ACC112 (cell line): ENCODE measurements at regions not wholly inside any gene's neighbourhood (a gene's known extent, or its start where the extent isn't known, plus 50 kb on each side); places are given as distances from the start of the nearest gene placed in this dataset.
"Not testable (repeated sequence)": the region's sequence is repeated elsewhere in the genome, so short reads cannot be mapped to it uniquely, and the experiment has no call there.

Experiments used
- H2AFZ ChIP-seq: fragments of 200-600 bp; sonication (generic); one replicate; pipeline ENCODE4 v1.6.0; 2017; ENCODE audit warnings: antibody characterized with exemption, low read length; ENCODE audit not compliant: unreplicated experiment
- H3K27ac ChIP-seq: fragments of 200-600 bp; sonication (generic); 2 replicates; pipeline ENCODE4 v1.5.1; 2014; ENCODE audit warnings: low read depth, mild to moderate bottlenecking, antibody characterized with exemption, low read length, moderate library complexity
- H3K27me3 ChIP-seq: fragments of 200-600 bp; sonication (generic); 2 replicates; pipeline ENCODE4 v1.6.1; 2014; ENCODE audit warnings: mild to moderate bottlenecking, antibody characterized with exemption, low read length, moderate library complexity, mixed read lengths; ENCODE audit not compliant: insufficient read depth
- H3K36me3 ChIP-seq: fragments of 200-600 bp; sonication (generic); 2 replicates; pipeline ENCODE4 v1.6.1; 2016; ENCODE audit warnings: mild to moderate bottlenecking, antibody characterized with exemption, low read length, moderate library complexity, mixed read lengths; ENCODE audit not compliant: insufficient read depth
- H3K4me1 ChIP-seq: fragments of 200-600 bp; sonication (generic); one replicate; pipeline ENCODE4 v1.6.1; 2016; ENCODE audit warnings: low read length, mixed read lengths; ENCODE audit not compliant: insufficient read depth, unreplicated experiment, control insufficient read depth
- H3K4me3 ChIP-seq: fragments of 200-600 bp; sonication (generic); 2 replicates; pipeline ENCODE4 v1.5.1; 2014; ENCODE audit warnings: mild to moderate bottlenecking, low read depth, low read length
- H3K79me2 ChIP-seq: fragments of 200-600 bp; sonication (generic); one replicate; pipeline ENCODE4 v1.6.0; 2016; ENCODE audit warnings: low read length; ENCODE audit not compliant: control insufficient read depth, unreplicated experiment, insufficient read depth

DNA sequence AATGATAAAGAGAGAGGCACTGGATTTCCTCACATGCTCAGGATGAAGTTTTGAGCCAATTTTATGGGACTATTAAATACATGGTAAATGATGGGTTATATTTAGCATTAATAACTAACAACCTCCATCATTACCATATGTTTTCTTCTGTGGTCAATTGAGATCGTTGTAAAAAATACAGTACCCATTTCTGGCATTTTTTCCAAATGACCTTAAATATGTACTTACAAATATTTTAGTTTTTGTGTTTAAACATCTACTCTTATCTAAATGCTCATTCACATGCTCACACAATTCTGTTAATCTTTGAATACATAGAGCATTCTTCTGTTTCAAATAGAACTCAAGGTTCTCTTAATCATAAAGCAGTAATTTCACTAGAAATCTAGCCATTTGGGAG lies 330.0 kb upstream of the BRINP3 start:
- Histone ChIP-seq H3K36me3 (no peaks in the 10 kb centered on the region), H2AFZ (no peak overlapping the region), H3K4me3 (no peak overlapping the region), H3K79me2 (no peaks in the 10 kb centered on the region), H3K27ac (no peak overlapping the region), H3K4me1 (no peaks in the 10 kb centered on the region), H3K27me3 (no peaks in the 10 kb centered on the region)

DNA sequence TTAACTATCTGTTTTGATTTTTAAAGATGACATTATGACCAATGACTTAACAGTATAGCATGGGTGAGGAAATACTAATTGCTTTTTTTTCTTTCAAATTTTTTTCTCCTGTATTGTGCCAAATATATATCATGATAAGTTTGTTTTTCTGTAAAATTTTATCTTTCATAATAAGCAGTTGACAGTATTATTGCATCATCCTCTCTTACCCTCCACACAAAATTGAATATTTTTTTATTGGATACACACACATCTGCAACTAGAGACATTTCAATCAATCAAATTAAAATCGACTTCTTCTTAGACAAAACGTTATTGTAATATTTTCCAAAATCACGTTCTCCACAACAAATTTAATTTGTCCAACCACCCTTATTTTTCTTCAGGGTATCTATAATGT lies 330.4 kb upstream of the BRINP3 start:
- H3K4me1 ChIP-seq: no peaks in the 10 kb centered on the region
- no peaks in the 10 kb centered on the region for H3K79me2 ChIP-seq
- H2AFZ ChIP-seq: no peak overlapping the region
- no peak overlapping the region for H3K27ac ChIP-seq
- no peaks in the 10 kb centered on the region for H3K27me3 ChIP-seq
- no peaks in the 10 kb centered on the region for H3K36me3 ChIP-seq
- H3K4me3 ChIP-seq: no peak overlapping the region

DNA sequence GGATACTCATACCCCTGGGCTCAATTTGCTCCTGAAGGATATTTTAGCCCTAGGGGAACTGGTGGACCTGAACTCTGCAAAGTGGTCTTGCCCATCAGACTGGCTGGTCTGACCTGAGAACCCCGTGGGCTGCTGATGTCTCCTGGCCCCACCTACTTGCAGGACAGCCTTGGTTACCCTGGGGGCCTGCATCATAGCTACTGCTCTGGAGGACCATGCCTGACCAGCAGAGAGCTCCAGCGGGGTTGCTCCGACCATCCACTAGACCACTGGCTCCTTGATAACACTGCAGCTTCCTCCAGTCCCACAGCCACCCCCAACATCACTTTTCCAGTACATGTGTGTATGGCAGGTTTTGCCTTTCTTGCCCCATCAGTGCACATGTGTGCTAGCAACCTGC lies 331.6 kb upstream of the BRINP3 start:
- H3K79me2 ChIP-seq: no peaks in the 10 kb centered on the region
- H3K4me3 ChIP-seq: no peak overlapping the region
- no peaks in the 10 kb centered on the region for H3K36me3 ChIP-seq
- H3K27me3 ChIP-seq: no peaks in the 10 kb centered on the region
- no peaks in the 10 kb centered on the region for H3K4me1 ChIP-seq
- H3K27ac ChIP-seq: no peak overlapping the region
- H2AFZ ChIP-seq: no peak overlapping the region

DNA sequence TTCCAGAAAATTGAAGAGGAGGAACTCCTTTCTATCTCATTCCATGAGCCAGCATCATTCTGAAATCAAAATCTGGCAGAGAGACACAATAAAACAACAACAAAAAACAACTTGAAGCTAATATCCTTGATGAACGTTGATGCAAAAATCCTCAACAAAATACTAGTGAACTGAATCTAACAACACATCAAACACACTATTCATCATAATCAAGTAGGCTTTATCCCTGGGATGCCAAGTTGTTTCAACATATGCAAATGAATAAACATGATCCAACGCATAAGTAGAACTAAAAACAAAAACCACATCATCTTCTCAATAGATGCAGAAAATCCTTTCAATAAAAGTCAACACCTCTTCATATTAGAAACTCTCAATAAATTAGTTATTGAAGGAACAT lies 335.3 kb upstream of the BRINP3 start:
- H3K27ac ChIP-seq: no peak overlapping the region
- H3K36me3 ChIP-seq: no peaks in the 10 kb centered on the region
- H3K79me2 ChIP-seq: no peaks in the 10 kb centered on the region
- H3K4me1 ChIP-seq: no peaks in the 10 kb centered on the region
- no peak overlapping the region for H2AFZ ChIP-seq
- H3K27me3 ChIP-seq: no peaks in the 10 kb centered on the region
- H3K4me3 ChIP-seq: no peak overlapping the region

DNA sequence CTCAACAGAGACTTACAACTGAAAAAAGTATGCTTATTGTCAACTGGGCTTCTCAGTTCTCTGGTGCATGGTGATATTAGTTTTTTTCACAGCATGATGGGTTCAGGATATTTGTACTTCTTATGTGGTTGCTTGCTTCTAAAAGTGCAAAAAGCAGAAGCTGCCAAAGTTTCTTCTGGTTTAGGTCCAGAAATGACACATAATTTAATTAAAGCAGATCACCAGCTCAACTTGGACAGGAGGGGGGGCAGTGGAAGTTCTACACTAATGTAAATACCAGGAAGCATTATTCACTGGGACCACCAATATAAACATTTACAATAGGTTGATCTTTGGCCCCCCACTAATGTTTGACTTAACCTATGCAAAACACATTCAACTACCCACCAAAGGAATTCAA lies 354.8 kb upstream of the BRINP3 start:
- Histone ChIP-seq H3K27me3 (no peaks in the 10 kb centered on the region), H3K4me1 (no peaks in the 10 kb centered on the region), H3K4me3 (no peak overlapping the region), H3K36me3 (no peaks in the 10 kb centered on the region), H2AFZ (no peak overlapping the region), H3K79me2 (no peaks in the 10 kb centered on the region), H3K27ac (no peak overlapping the region)

DNA sequence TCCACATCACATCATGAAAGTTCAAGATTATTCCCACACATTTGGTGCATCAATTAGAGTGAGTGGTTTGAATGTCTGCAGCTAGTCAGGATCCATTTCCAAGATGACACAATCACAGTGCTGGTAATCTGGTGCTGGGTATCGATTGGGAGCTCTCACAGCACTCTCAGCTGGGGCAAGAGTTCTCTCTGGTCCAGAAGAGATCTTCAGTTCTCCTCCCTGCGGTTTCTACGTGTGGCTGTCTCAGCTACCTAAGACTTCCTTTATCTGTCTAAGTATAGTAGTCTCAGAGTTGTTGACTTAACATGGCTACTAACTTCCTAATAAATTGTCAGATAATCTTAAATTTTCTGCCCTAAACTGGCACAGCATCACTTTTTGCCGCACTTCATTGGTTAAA lies 358.0 kb upstream of the BRINP3 start:
- no peaks in the 10 kb centered on the region for H3K4me1 ChIP-seq
- H3K36me3 ChIP-seq: no peaks in the 10 kb centered on the region
- H3K79me2 ChIP-seq: no peaks in the 10 kb centered on the region
- H3K27me3 ChIP-seq: no peaks in the 10 kb centered on the region
- no peak overlapping the region for H3K27ac ChIP-seq
- no peak overlapping the region for H2AFZ ChIP-seq
- H3K4me3 ChIP-seq: no peak overlapping the region

DNA sequence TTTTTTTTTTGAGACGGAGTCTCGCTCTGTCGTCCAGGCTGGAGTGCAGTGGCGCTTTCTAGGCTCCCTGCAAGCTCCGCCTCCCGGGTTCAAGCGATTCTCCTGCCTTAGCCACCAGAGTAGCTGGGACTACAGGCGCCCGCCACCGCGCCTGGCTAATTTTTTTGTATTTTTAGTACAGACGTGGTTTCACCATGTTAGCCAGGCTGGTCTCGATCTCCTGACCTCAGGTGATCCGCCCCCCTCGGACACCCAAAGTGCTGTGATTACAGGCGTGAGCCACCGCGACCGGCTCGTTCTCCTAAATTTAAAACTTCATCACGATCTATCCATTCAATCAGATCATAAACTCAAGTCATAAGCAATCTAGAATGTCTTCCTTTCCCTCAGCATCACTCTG lies 359.5 kb upstream of the BRINP3 start:
- H3K27me3 ChIP-seq, H3K36me3 ChIP-seq, H3K79me2 ChIP-seq, H2AFZ ChIP-seq, H3K27ac ChIP-seq, H3K4me3 ChIP-seq, H3K4me1 ChIP-seq: not testable (repeated sequence)

DNA sequence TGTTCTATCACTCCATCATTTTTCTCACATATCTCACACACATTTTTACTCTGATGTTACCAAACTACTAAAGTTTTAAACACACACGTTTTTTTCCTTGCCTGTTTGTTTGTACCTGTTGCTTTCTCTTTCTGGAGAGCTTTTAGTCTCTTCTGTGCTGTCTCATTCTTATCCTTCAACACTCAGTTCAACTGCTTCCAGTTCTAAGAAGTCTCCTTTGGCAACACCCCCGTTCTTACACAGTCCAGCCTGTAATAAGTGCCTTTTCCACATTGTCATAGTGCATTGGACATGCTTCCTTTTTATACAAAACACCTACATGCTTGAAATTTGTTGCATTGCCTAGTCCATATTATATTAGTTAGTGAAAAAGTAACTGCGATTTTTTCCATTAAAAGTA lies 360.2 kb upstream of the BRINP3 start:
- H3K4me1 ChIP-seq: no peaks in the 10 kb centered on the region
- no peaks in the 10 kb centered on the region for H3K36me3 ChIP-seq
- H3K27me3 ChIP-seq: no peaks in the 10 kb centered on the region
- no peak overlapping the region for H3K27ac ChIP-seq
- H3K4me3 ChIP-seq: no peak overlapping the region
- no peaks in the 10 kb centered on the region for H3K79me2 ChIP-seq
- H2AFZ ChIP-seq: no peak overlapping the region

DNA sequence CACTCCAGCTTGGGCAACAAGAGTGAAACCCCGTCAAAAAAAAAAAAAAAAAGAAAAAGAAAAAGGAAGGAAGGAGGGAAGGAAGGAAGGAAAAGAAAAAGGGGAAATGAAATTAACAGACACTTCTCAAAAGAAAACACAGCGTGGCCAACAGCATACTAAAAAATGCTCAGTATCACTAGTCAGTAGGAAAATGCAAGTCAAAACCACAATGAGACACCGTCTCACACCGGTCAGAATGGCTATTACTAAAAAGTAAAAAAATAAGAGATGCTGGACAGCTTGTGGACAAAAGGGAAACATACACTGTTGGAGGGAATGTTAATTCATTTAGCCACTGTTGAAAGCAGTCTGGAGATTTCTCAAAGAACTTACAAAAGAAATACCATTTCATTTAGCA lies 369.5 kb upstream of the BRINP3 start:
- no peak overlapping the region for H2AFZ ChIP-seq
- no peaks in the 10 kb centered on the region for H3K36me3 ChIP-seq
- no peaks in the 10 kb centered on the region for H3K4me1 ChIP-seq
- no peaks in the 10 kb centered on the region for H3K79me2 ChIP-seq
- no peaks in the 10 kb centered on the region for H3K27me3 ChIP-seq
- no peak overlapping the region for H3K4me3 ChIP-seq
- H3K27ac ChIP-seq: no peak overlapping the region

DNA sequence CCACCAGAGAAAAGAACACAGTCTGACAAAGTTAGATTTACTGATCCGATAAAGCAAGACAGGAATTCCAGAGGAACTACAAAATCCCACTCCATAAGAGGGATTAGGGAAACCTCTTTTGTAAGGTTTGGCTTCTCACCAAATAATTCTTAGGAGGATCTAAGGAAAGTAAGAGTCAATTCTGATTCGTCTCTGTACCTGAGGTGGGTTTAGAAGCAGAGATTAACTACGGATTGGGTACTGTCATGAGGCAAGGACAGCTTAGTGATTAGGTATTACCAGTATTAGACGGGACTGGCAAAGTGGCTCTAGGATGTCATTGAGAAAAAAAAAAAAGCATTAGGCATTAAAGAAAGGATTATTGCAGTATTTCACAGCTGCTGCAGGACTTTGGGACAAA lies 371.7 kb upstream of the BRINP3 start:
- Histone ChIP-seq H3K36me3 (no peaks in the 10 kb centered on the region), H3K27ac (no peak overlapping the region), H2AFZ (no peak overlapping the region), H3K4me3 (no peak overlapping the region), H3K79me2 (no peaks in the 10 kb centered on the region), H3K27me3 (no peaks in the 10 kb centered on the region), H3K4me1 (no peaks in the 10 kb centered on the region)

DNA sequence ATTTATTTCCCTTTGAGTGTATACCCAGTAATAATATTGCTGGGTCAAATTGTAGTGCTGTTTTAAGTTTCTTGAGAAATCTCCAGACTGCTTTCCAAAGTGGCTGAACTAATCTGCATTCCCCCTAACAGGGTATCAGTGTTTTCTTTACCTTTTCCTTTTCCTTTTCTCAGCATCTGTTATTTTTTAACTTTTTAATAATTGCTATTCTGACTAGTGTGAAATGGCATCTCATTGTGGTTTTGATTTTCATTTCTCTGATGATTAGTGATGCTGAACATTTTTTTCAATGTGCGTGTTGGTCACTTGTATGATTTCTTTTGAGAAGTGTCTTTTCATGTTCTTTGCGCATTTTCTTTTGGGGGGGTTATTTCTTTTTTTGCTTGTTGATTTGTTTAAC lies 374.9 kb upstream of the BRINP3 start:
- Histone ChIP-seq H3K4me1 (no peaks in the 10 kb centered on the region), H3K4me3 (no peak overlapping the region), H3K79me2 (no peaks in the 10 kb centered on the region), H3K36me3 (no peaks in the 10 kb centered on the region), H2AFZ (no peak overlapping the region), H3K27ac (no peak overlapping the region), H3K27me3 (no peaks in the 10 kb centered on the region)

DNA sequence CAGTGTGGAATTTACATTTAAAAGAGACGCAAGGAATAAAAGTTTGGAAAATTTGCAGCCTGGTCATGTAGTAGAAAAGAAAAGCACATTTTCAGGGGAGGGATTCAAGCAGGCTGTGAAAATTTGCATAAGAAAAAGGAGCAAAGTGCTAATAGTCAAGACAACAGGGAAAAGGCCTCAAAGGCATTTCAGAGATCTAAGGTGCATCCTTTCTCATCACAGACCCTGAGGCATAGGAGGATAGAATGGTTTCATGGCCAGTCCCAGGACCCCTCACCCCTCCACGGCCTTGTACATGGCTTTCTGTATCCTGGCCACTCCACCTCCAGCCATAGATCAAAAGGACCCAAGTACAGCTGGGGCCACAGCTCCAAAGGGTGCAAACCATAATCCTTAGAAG lies 380.5 kb upstream of the BRINP3 start:
- H3K79me2 ChIP-seq: no peaks in the 10 kb centered on the region
- no peak overlapping the region for H2AFZ ChIP-seq
- H3K27ac ChIP-seq: no peak overlapping the region
- no peaks in the 10 kb centered on the region for H3K36me3 ChIP-seq
- no peaks in the 10 kb centered on the region for H3K4me1 ChIP-seq
- H3K4me3 ChIP-seq: no peak overlapping the region
- H3K27me3 ChIP-seq: no peaks in the 10 kb centered on the region
